Body of pancreas (tissue), 4 donors: ENCODE measurements at regions not wholly inside any gene's neighbourhood (a gene's known extent, or its start where the extent isn't known, plus 50 kb on each side); places are given as distances from the start of the nearest gene placed in this dataset.

Experiments used
- CTCF ChIP-seq, 7 experiments: fragments of 450-650 bp in 4 of 7; fragments of 200-600 bp in 3 of 7; sonication (generic) in 3 of 7; IDR thresholded peaks; one replicate each; pipeline ENCODE4 v1.5.1; 2016 to 2019; ENCODE audit warnings: antibody characterized with exemption in 7 of 7
- POLR2A ChIP-seq, 3 donors: fragments of 450-650 bp; IDR thresholded peaks; one replicate each; pipeline ENCODE4 v1.6.1; 2016; ENCODE audit warnings: antibody characterized with exemption in 3 of 3, mild to moderate bottlenecking in 2 of 3

- no peak for TF ChIP-seq CTCF (IDR thresholded peaks at IDR 0.05)
- TF ChIP-seq POLR2A (IDR thresholded peaks at IDR 0.05) = no peak
Measured at GRCh38 chr2:78251708-78252107, 729.5 kb upstream of the LRRTM4 start.
